ENCODE measurements at regions not wholly inside any gene's neighbourhood (a gene's known extent, or its start where the extent isn't known, plus 50 kb on each side); places are given as distances from the start of the nearest gene placed in this dataset.

DNA sequence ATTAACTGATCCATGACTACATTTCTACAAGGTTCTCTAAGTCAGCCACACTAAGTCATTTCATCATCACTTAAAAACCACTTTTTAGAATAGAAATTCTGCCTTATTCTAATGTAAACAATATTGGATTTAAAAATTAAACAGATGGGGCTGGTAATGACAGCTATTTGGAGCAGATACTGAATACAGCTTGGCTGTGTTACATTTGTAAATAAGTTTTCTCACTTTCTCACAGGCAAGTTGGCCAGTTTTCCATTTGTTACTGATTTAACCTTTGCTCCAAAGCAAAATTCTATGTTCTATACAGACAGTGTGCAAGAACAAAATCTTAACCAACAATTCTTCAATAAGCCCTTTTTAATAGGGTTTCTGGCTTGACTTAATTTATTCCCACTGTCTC is 370.7 kb downstream of the GRIA2 start:
- H3K4me3 Mint-ChIP-seq: no peak overlapping the region

DNA sequence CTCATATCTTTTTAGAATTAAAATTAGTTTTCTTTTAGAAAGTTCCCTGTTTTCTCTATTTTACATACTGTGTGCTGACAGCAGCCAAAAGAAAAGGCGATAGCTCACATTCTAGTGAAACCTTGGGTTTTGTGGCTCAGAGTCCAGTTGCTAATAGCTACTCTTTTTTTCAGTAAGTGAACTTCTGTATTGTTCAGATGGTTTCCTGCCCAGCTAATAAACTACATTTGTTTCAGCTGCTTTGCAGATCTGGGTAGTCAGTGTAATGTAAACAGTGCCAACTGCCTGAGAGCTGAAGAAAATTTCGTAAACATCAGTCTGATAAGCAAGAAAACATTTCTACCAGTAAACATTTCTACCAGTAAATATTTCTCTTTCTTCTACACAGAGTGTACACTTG is 370.2 kb downstream of the GRIA2 start:
- CTCF ChIA-PET (ENCODE audit: partially characterized antibody): no interaction called here
- DNase-seq: no peak
- intact Hi-C loops (cut with micrococcal nuclease): no loop called here
- no peaks in the 10 kb centered on the region for H3K9me3 ChIP-seq (ENCODE audit: control insufficient read depth in 1 of 2, low read length in 2 of 2)
- no peaks in the 10 kb centered on the region for H3K36me3 Mint-ChIP-seq
- no peak overlapping the region for H3K27ac ChIP-seq (ENCODE audit: low read depth, low read length)
- no peaks in the 10 kb centered on the region for H3K4me1 ChIP-seq (ENCODE audit: insufficient read depth, low read length)
- H3K27ac Mint-ChIP-seq: no peak overlapping the region
- H3K4me3 Mint-ChIP-seq: no peak overlapping the region
- H3K4me3 ChIP-seq (ENCODE audit: low read length in 2 of 2): no peak overlapping the region
- no peaks in the 10 kb centered on the region for H3K4me1 Mint-ChIP-seq
- POLR2A ChIA-PET (ENCODE audit: partially characterized antibody): no interaction called here
- H3K27me3 ChIP-seq (ENCODE audit: insufficient read depth, low read length): no peaks in the 10 kb centered on the region
- H3K27me3 Mint-ChIP-seq: no peaks in the 10 kb centered on the region
- H3K36me3 ChIP-seq (ENCODE audit: insufficient read depth, low read length): no peaks in the 10 kb centered on the region
- peaks cover 0 to 10% (median 4%) of the 10 kb centered on the region in 8 donors for H3K9me3 Mint-ChIP-seq

More for the DNA sequence above, 370.7 kb downstream of the GRIA2 start:
- no peak overlapping the region for H3K27ac Mint-ChIP-seq
- Histone ChIP-seq H3K27me3 (ENCODE audit: insufficient read depth, low read length) (no peaks in the 10 kb centered on the region), H3K4me1 (ENCODE audit: insufficient read depth, low read length) (no peaks in the 10 kb centered on the region), H3K9me3 (ENCODE audit: control insufficient read depth in 1 of 2, low read length in 2 of 2) (no peaks in the 10 kb centered on the region), H3K4me3 (ENCODE audit: low read length in 2 of 2) (no peak overlapping the region), H3K36me3 (ENCODE audit: insufficient read depth, low read length) (no peaks in the 10 kb centered on the region), H3K27ac (ENCODE audit: low read depth, low read length) (no peak overlapping the region)
- CTCF ChIA-PET (ENCODE audit: partially characterized antibody): no interaction called here
- intact Hi-C loops (cut with micrococcal nuclease): no loop called here
- DNase-seq: no peak
- POLR2A ChIA-PET (ENCODE audit: partially characterized antibody): no interaction called here
- no peaks in the 10 kb centered on the region for H3K27me3 Mint-ChIP-seq
- no peaks in the 10 kb centered on the region for H3K36me3 Mint-ChIP-seq
- H3K4me1 Mint-ChIP-seq: no peaks in the 10 kb centered on the region
- H3K9me3 Mint-ChIP-seq: peaks cover 0 to 10% (median 3%) of the 10 kb centered on the region in 8 donors

DNA sequence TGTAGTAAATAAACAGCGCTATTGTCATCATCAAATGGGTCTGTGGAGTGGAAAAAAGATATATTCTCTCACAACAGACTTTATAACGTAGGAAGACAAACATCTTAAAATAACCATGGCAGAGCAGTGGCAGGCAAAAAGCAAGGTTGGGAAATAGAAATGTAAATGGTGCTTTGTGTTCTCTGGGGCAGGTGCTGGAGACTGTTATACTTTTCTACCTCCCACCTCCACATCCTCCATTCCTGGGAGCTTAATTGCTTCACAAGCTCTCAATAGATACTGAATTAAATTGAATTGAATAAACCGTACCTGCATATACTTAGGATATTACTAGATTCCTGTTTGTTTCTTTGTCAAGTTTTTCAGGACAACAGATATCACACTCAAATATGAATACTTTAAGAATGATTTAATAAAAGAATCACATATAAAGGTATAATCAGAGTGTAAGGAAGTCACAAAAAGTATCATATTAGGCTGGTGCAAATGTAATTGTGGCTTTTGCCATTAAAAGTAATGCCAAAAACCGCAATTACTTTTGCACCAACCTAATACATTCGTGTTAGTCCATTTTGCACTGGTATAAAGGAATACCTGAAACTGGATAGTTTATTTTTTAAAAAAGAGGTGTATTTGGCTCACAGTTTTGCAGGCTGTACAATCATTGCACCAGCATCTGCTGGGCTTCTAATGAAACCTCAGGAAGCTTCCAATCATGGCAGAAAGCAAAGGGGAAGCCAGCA is 367.3 kb downstream of the GRIA2 start:
- Histone ChIP-seq H3K27me3 (ENCODE audit: insufficient read depth, low read length) (no peaks in the 10 kb centered on the region), H3K27ac (ENCODE audit: low read depth, low read length) (no peak overlapping the region), H3K4me3 (ENCODE audit: low read length in 2 of 2) (no peak overlapping the region), H3K4me1 (ENCODE audit: insufficient read depth, low read length) (no peaks in the 10 kb centered on the region), H3K9me3 (ENCODE audit: control insufficient read depth in 1 of 2, low read length in 2 of 2) (no peaks in the 10 kb centered on the region), H3K36me3 (ENCODE audit: insufficient read depth, low read length) (no peaks in the 10 kb centered on the region)
- Mint-ChIP-seq H3K4me3 (no peak overlapping the region), H3K27ac (no peak overlapping the region), H3K9me3 (peaks cover 0 to 18% (median 5%) of the 10 kb centered on the region in 8 donors), H3K27me3 (no peaks in the 10 kb centered on the region), H3K4me1 (no peaks in the 10 kb centered on the region), H3K36me3 (no peaks in the 10 kb centered on the region)
- DNase-seq: no peak
- POLR2A ChIA-PET (ENCODE audit: partially characterized antibody): no interaction called here
- CTCF ChIA-PET (ENCODE audit: partially characterized antibody): no interaction called here
- intact Hi-C loops (cut with micrococcal nuclease): no loop called here

DNA sequence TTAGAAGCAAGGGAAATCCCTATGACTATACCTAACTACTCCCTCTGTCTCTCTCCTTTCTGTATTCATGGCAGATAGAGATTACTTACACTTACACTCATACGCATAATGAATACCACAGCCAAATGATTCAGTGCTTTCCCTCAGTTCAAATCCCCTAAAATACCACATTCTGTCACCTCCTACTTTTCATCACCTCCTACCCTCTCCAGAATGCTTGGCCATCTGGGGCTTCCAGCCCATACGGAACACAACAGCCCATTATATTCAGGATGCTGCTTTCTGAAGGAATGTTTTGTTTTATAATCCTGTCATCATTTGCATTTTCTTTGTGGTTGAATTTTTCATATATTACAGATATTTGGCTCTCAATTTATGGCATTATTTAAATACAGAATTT is 361.6 kb downstream of the GRIA2 start:
- Mint-ChIP-seq H3K9me3 (peaks cover 0 to 13% (median 3%) of the 10 kb centered on the region in 8 donors), H3K27me3 (no peaks in the 10 kb centered on the region), H3K27ac (peak overlapping the region in 1 of 7 donors; percentile 41), H3K36me3 (no peaks in the 10 kb centered on the region), H3K4me3 (no peak overlapping the region), H3K4me1 (no peaks in the 10 kb centered on the region)
- H3K4me3 ChIP-seq (ENCODE audit: low read length in 2 of 2): no peak overlapping the region
- POLR2A ChIA-PET (ENCODE audit: partially characterized antibody): no interaction called here
- H3K27me3 ChIP-seq (ENCODE audit: insufficient read depth, low read length): no peaks in the 10 kb centered on the region
- intact Hi-C loops (cut with micrococcal nuclease): loop anchor here (2.0 kb wide), 1 partner anchor 25 kb away; no protein-coding TSS in a partner anchor
- no peaks in the 10 kb centered on the region for H3K4me1 ChIP-seq (ENCODE audit: insufficient read depth, low read length)
- DNase-seq: no peak
- no peaks in the 10 kb centered on the region for H3K36me3 ChIP-seq (ENCODE audit: insufficient read depth, low read length)
- no peaks in the 10 kb centered on the region for H3K9me3 ChIP-seq (ENCODE audit: control insufficient read depth in 1 of 2, low read length in 2 of 2)
- H3K27ac ChIP-seq (ENCODE audit: low read depth, low read length): no peak overlapping the region
- CTCF ChIA-PET (ENCODE audit: partially characterized antibody): no interaction called here

DNA sequence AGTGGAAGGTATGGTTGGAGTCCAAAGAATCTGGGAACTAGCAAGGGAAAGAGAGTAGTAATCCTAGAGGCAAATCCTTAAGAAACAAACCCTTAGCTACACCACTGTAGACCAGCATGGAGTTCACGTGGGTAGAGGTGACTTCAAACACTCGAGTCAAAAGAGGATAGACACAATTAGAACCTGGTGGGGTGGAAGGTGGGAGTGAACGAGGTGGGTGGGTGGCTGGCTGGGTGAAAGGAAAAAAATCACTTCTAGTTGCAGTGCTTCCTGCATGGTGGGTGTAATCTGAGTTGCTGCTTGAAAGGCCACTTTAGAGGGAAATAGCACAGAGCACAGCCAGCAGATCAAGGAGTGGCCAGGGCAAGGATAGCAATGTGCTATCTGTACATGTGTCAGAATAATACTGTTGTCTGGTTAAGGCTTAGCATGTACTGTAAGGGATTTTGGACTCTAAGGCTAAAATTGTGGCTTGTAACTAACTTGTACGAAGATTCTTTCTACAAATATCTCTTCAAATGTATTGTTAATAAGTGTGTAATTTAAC is 356.2 kb downstream of the GRIA2 start:
- H3K27me3 ChIP-seq (ENCODE audit: insufficient read depth, low read length): no peaks in the 10 kb centered on the region
- no peak overlapping the region for H3K4me3 ChIP-seq (ENCODE audit: low read length in 2 of 2)
- H3K9me3 ChIP-seq (ENCODE audit: control insufficient read depth in 1 of 2, low read length in 2 of 2): no peaks in the 10 kb centered on the region
- Mint-ChIP-seq H3K4me1 (no peaks in the 10 kb centered on the region), H3K27ac (no peak overlapping the region), H3K36me3 (no peaks in the 10 kb centered on the region), H3K4me3 (no peak overlapping the region), H3K27me3 (no peaks in the 10 kb centered on the region), H3K9me3 (peaks cover 0 to 5% (median under 1%) of the 10 kb centered on the region in 8 donors)
- intact Hi-C loops (cut with micrococcal nuclease): no loop called here
- CTCF ChIA-PET (ENCODE audit: partially characterized antibody): no interaction called here
- POLR2A ChIA-PET (ENCODE audit: partially characterized antibody): no interaction called here
- H3K4me1 ChIP-seq (ENCODE audit: insufficient read depth, low read length): no peaks in the 10 kb centered on the region
- DNase-seq: no peak
- H3K36me3 ChIP-seq (ENCODE audit: insufficient read depth, low read length): no peaks in the 10 kb centered on the region
- H3K27ac ChIP-seq (ENCODE audit: low read depth, low read length): no peak overlapping the region

DNA sequence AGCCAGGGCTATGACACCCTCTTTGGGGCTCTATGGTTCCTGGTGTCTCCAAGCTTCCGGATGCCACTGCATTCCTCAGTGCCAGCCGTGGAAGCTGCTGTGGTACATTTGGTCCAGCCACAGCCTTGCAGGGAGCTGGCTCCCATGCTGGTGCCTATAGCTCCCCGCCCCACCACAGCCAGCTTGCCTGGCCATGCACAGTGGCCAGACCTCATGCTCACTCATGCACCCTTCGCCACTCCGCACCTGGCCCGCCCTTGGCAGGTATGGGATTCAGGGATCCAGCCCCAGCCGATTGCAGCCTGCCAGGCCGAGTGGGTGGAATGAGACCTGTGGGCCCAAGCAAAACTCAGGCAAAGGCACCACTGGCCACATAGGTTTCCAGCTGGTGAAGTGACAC is 354.8 kb downstream of the GRIA2 start:
- Histone ChIP-seq H3K36me3 (ENCODE audit: insufficient read depth, low read length) (no peaks in the 10 kb centered on the region), H3K4me1 (ENCODE audit: insufficient read depth, low read length) (no peaks in the 10 kb centered on the region), H3K27ac (ENCODE audit: low read depth, low read length) (no peak overlapping the region), H3K4me3 (ENCODE audit: low read length in 2 of 2) (no peak overlapping the region), H3K9me3 (ENCODE audit: control insufficient read depth in 1 of 2, low read length in 2 of 2) (no peaks in the 10 kb centered on the region), H3K27me3 (ENCODE audit: insufficient read depth, low read length) (no peaks in the 10 kb centered on the region)
- POLR2A ChIA-PET (ENCODE audit: partially characterized antibody): no interaction called here
- no peak for DNase-seq
- H3K4me1 Mint-ChIP-seq: no peaks in the 10 kb centered on the region
- H3K27ac Mint-ChIP-seq: peak overlapping the region in 1 of 7 donors; percentile 52
- H3K27me3 Mint-ChIP-seq: no peaks in the 10 kb centered on the region
- peaks cover 0 to 5% (median under 1%) of the 10 kb centered on the region in 8 donors for H3K9me3 Mint-ChIP-seq
- CTCF ChIA-PET (ENCODE audit: partially characterized antibody): no interaction called here
- intact Hi-C loops (cut with micrococcal nuclease): no loop called here
- H3K36me3 Mint-ChIP-seq: no peaks in the 10 kb centered on the region
- H3K4me3 Mint-ChIP-seq: no peak overlapping the region

DNA sequence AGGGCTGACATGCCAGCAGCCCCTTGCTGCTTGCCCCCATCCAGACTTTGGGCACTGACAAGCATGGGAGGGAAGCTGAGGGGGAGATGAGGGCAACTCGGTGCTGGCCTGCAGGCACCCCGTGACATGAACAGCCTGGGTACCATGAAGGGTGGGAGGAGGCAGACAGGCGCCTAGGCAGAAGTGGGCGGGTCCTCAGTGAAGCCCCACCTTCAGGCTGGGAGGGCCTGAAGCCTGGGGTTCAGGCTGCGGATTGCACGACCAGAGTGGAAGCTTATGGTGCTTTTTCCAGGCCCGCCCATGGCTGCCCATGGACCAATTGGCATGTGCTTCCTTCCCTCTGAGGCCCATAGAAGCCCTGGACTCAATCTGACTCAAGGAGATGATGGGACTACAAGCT is 354.1 kb downstream of the GRIA2 start:
- no peak overlapping the region for H3K4me3 ChIP-seq (ENCODE audit: low read length in 2 of 2)
- Mint-ChIP-seq H3K27me3 (no peaks in the 10 kb centered on the region), H3K4me1 (no peaks in the 10 kb centered on the region), H3K27ac (no peak overlapping the region), H3K4me3 (no peak overlapping the region), H3K36me3 (no peaks in the 10 kb centered on the region), H3K9me3 (peaks cover 0 to 5% (median under 1%) of the 10 kb centered on the region in 8 donors)
- no peaks in the 10 kb centered on the region for H3K36me3 ChIP-seq (ENCODE audit: insufficient read depth, low read length)
- H3K27me3 ChIP-seq (ENCODE audit: insufficient read depth, low read length): no peaks in the 10 kb centered on the region
- H3K27ac ChIP-seq (ENCODE audit: low read depth, low read length): no peak overlapping the region
- ChIA-PET CTCF (ENCODE audit: partially characterized antibody) (no interaction called here), POLR2A (ENCODE audit: partially characterized antibody) (no interaction called here)
- no peaks in the 10 kb centered on the region for H3K9me3 ChIP-seq (ENCODE audit: control insufficient read depth in 1 of 2, low read length in 2 of 2)
- intact Hi-C loops (cut with micrococcal nuclease): no loop called here
- H3K4me1 ChIP-seq (ENCODE audit: insufficient read depth, low read length): no peaks in the 10 kb centered on the region
- no peak for DNase-seq
